HUES6 (cell line): ENCODE measurements at regions not wholly inside any gene's neighbourhood (a gene's known extent, or its start where the extent isn't known, plus 50 kb on each side); places are given as distances from the start of the nearest gene placed in this dataset.

ENCODE experiments used
- H3K27ac ChIP-seq: 2 replicates; pipeline ENCODE4 v1.7.0; 2013; ENCODE audit warnings: low read depth, mild to moderate bottlenecking, low read length, inconsistent platforms
- H3K27me3 ChIP-seq: 2 replicates; pipeline ENCODE4 v1.6.1; 2013; ENCODE audit warnings: low read length; ENCODE audit not compliant: control insufficient read depth, insufficient read depth
- H3K36me3 ChIP-seq: 2 replicates; pipeline ENCODE4 v1.6.1; 2013; ENCODE audit warnings: low read length; ENCODE audit not compliant: control insufficient read depth, insufficient read depth
- H3K4me1 ChIP-seq: 2 replicates; pipeline ENCODE4 v1.6.1; 2013; ENCODE audit warnings: low read length; ENCODE audit not compliant: control insufficient read depth, insufficient read depth
- H3K4me3 ChIP-seq: 2 replicates; pipeline ENCODE4 v1.5.1; 2013; ENCODE audit warnings: low read depth, low read length
- H3K9ac ChIP-seq: one replicate; pipeline ENCODE4 v1.6.1; 2013; ENCODE audit warnings: mild to moderate bottlenecking, low read length
- H3K9me3 ChIP-seq: 2 replicates; pipeline ENCODE4 v1.6.1; 2013; ENCODE audit warnings: low read depth, low read length; ENCODE audit not compliant: control insufficient read depth, insufficient read depth

DNA sequence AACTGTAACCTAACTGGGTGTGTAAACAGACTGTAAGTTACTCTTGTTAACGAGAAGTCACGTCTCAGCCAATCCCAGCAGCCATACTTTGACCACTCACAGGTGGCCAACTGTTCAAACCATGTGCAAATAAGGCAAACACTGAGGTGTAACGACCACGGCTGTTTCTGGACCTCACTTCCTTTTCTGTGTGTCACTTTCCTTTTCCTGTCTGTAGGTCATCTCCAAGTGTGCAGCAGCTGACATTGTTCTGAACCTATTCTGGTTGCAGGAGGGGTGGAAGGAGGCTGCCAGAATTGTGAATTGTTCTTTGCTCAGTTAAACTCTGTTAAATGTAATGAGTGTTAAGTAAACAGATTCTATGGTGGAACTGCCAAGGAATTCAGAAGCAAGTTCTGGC lies 627.4 kb downstream of the KCNJ2 start:
- H3K27ac ChIP-seq = no peak overlapping the region
- H3K27me3 ChIP-seq = no peaks in the 10 kb centered on the region
- H3K36me3 ChIP-seq = no peaks in the 10 kb centered on the region

DNA sequence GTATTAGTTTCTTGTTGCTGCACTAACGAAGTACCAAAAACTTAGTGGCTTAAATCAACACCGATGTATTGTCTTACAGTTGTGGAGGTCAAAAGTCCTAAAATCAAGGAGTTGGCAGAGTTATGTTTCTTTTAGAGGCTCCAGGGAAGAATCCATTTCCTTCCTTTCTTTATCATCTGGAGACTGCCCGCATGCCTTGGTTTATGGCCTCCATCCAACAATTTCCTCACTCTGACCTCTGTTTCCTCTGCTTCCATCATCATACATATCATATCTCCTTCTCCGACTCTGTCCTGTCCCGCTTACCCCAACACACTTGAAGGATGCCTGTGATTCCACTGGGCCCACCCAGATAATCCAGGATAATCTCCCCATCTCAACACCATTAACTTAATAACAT lies 627.8 kb downstream of the KCNJ2 start:
- Histone ChIP-seq H3K4me1 (peaks cover 5% of the 10 kb centered on the region; the same call in 1 of the 2 replicates), H3K9ac (no peak overlapping the region), H3K4me3 (no peak overlapping the region), H3K27ac (no peak overlapping the region), H3K36me3 (no peaks in the 10 kb centered on the region), H3K27me3 (no peaks in the 10 kb centered on the region), H3K9me3 (no peaks in the 10 kb centered on the region)

More for the DNA sequence above, 627.4 kb downstream of the KCNJ2 start:
- Histone ChIP-seq H3K4me1 (peaks cover 7% of the 10 kb centered on the region), H3K9ac (no peak overlapping the region), H3K4me3 (no peak overlapping the region), H3K9me3 (no peaks in the 10 kb centered on the region)

DNA sequence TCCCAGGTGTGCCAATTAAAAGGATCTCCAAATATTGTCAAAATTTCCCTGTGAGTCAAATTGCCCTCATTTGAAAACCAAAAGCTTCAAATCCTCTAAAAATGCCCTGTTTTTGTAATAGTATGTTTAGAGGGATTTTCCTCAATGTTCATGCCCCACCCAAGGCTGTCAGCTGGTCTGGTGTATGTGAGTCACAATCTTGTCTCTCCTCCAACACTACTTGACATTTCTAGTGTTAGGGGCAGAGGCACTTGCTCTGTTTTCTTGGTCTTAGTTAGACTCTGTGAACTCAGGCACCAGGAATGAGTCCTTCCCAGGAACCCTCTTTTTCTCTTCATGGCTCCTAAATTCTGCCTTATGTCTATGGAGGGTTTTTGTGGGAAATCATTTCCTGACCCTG lies 634.8 kb downstream of the KCNJ2 start:
- Histone ChIP-seq H3K4me1 (no peaks in the 10 kb centered on the region), H3K9me3 (no peaks in the 10 kb centered on the region), H3K27me3 (no peaks in the 10 kb centered on the region), H3K4me3 (no peak overlapping the region), H3K36me3 (no peaks in the 10 kb centered on the region), H3K9ac (no peak overlapping the region), H3K27ac (no peak overlapping the region)

DNA sequence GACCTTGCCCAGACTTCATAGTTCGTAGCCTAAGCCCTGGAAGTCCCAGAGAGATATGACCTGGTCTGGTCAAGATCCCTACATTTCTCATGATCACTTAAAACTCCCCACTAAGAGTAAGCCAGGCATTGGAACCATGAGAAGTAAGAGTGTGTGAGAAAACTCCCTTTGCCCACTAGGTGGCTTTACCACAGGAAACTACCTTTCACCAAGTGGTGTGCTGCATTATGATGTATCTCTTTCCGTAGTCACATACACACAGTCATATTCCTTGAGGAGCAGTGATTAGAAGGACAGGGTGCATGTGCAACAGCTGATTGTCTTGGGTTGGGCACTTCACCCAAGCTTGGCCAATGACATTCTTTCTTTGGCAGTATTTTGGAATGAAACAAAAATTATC lies 639.3 kb downstream of the KCNJ2 start:
- Histone ChIP-seq H3K4me3 (no peak overlapping the region), H3K27ac (no peak overlapping the region), H3K36me3 (no peaks in the 10 kb centered on the region), H3K4me1 (no peaks in the 10 kb centered on the region), H3K9ac (no peak overlapping the region), H3K9me3 (no peaks in the 10 kb centered on the region), H3K27me3 (no peaks in the 10 kb centered on the region)

DNA sequence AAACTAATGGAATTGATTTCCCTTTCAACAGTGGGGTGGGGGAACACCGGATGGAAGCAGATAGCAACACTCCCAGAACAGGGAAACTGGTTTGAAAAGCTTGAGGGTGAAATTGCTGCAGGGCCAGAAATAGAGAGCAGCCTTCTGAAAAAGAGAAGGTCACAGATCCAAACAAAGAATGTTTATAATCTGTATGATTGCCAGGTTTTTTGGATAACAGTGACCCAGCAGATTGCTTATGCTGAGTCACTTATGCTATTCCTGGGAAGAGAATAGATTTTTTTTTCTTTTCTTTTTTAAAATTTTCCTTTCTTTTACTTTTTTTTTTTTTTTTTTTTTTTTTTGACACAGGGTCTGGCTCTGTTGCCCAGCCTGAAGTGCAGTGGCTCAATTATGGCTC lies 641.3 kb downstream of the KCNJ2 start:
- H3K9ac ChIP-seq = no peak overlapping the region
- H3K9me3 ChIP-seq = no peaks in the 10 kb centered on the region
- no peak overlapping the region for H3K27ac ChIP-seq
- H3K4me1 ChIP-seq = no peaks in the 10 kb centered on the region
- no peaks in the 10 kb centered on the region for H3K27me3 ChIP-seq
- H3K4me3 ChIP-seq = no peak overlapping the region
- H3K36me3 ChIP-seq = no peaks in the 10 kb centered on the region

DNA sequence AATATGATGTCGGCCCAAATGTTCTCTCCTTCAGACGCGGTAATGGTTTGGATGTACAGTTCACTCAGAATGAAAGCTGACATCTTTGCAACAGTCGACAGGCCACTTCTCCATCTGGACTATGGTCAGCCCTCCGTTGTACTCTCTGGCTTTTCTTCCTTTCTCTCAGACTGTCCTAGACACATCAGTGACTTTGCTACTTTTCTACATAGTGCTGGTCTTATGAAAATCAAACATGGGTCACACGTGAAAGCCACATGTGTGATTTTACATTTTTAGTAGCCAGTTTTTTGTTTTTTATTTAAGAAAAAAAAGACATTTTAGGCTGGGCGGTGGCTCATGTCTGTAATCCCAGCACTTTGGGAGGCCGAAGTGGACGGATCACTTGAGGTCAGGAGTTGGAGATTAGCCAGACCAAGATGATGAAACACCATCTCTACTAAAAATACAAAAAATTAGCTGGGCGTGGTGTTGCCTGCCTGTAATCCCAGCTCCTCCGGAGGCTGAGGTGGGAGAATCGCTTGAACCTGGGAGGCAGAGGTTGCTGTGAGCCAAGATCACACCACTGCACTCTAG lies 644.1 kb downstream of the KCNJ2 start:
- H3K27ac ChIP-seq = no peak overlapping the region
- no peaks in the 10 kb centered on the region for H3K4me1 ChIP-seq
- no peak overlapping the region for H3K4me3 ChIP-seq
- no peaks in the 10 kb centered on the region for H3K36me3 ChIP-seq
- H3K27me3 ChIP-seq = no peaks in the 10 kb centered on the region
- peaks cover 4% of the 10 kb centered on the region; the same call in 1 of the 2 replicates for H3K9me3 ChIP-seq
- H3K9ac ChIP-seq = no peak overlapping the region

DNA sequence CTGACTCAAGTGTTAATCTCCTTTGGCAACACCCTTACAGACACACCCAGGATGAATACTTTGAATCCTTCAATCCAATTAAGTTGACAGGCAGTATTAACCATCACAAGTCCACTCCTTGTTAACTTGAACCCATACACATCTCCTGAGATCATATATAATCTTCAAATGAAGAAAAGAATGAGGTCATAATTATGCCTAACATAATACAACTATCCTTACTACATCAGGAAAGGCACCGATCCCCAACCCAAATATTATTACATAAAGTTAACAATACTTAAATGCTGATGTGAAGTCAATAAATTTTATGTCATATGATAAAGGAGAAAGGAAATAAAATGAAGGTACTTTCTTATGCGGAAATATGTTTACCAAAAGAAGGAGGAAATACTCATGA lies 649.9 kb downstream of the KCNJ2 start:
- H3K27me3 ChIP-seq = no peaks in the 10 kb centered on the region
- no peak overlapping the region for H3K4me3 ChIP-seq
- no peaks in the 10 kb centered on the region for H3K36me3 ChIP-seq
- H3K4me1 ChIP-seq = no peaks in the 10 kb centered on the region
- peaks cover 4% of the 10 kb centered on the region; the same call in 1 of the 2 replicates for H3K9me3 ChIP-seq
- no peak overlapping the region for H3K9ac ChIP-seq
- no peak overlapping the region for H3K27ac ChIP-seq

DNA sequence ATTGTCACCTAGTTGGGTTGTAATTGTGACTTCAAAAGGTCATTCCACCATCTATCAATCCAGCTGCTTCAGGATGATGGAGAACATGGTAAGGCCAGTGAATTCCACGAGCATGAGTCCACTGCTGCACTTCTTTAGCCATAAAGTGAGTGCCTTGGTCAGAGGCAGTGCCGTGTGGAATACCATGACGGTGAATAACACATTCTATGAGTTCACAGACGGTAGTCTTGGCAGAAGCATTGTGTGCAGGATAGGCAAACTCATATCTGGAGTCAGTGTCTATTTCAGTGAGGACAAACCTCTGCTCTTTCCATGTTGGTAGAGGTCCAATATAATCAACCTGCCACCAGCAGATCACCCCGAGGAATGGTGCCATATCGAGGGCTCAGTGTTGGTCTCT lies 650.9 kb downstream of the KCNJ2 start:
- Histone ChIP-seq H3K27me3 (no peaks in the 10 kb centered on the region), H3K36me3 (no peaks in the 10 kb centered on the region), H3K4me3 (no peak overlapping the region), H3K9ac (no peak overlapping the region), H3K9me3 (peaks cover 4% of the 10 kb centered on the region; the same call in 1 of the 2 replicates), H3K4me1 (no peaks in the 10 kb centered on the region), H3K27ac (no peak overlapping the region)

DNA sequence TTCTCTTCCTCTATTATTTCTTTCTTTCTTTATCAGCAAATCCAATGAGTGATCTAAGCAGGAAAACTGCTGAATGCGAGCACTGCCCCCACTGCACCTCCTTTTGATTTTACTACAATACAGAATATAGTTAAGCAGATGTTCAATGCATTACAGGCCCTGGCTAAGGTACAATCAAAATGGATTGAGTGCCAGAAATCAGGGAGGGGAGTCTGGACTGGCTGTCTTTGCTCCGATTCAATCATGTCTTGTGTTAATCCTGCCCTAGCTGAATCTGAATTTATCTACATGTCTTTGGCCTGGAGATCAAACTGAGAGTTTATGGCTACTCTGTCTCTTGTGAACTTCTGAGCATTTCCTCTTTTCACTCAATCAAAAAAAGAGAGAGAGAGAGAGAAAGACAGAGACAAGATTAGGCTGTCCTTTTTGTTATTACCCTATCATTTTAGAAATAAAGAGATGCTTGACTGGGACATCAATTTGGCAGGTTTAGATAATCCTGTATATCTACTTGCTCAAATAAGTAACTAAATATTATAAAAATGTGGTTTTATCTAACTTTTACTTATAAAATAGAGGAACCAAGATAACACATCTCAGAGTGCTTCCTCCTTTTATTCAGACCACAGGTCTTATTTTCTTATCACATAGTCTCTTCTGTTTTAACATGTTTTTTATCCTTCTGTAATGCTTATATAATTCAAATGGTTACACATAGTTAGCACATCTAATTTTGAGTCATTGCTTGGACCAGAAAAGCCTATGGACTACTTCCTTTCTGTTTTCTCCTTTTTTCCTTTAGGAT lies 656.2 kb downstream of the KCNJ2 start:
- no peaks in the 10 kb centered on the region for H3K36me3 ChIP-seq
- no peak overlapping the region for H3K27ac ChIP-seq
- no peaks in the 10 kb centered on the region for H3K4me1 ChIP-seq
- no peak overlapping the region for H3K4me3 ChIP-seq
- H3K9ac ChIP-seq = no peak overlapping the region
- no peaks in the 10 kb centered on the region for H3K27me3 ChIP-seq
- H3K9me3 ChIP-seq = no peaks in the 10 kb centered on the region

DNA sequence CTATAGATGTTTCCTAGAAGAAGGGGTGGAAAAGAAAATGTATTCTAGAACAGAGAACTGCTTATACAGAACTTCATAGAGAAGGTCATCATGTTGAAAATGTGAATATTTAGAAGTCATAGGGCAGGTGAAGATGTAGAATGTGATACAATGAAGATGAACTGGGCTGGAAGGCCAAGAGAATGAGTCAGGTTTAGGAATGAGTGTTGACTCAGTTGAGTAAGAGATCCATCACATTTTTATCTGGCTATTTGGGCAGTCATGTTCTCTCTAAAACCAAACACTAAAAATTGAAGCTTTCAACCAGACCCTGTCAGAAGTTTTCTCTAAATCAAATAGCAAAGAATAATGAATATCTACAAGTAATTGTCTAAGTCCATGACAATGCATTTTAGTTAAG lies 660.5 kb downstream of the KCNJ2 start:
- H3K27me3 ChIP-seq = no peaks in the 10 kb centered on the region

DNA sequence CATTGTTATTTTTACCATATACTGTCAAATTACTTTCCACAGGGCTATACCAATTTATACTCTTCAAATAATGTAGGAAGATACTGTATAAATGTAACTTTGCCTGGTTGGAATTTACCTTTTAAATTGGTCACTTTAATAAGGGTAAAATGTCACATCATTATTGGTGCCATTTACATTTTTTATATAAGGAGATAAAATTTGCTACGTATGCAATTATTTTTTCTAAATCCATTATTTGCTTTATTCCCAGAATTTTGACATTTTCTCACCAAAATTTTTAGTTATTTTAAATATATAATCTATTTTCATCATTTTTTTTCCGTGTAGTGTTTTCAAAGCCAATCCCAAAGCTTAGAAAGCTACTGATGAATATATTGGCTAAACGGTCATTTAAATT lies 664.7 kb downstream of the KCNJ2 start:
- no peaks in the 10 kb centered on the region for H3K9me3 ChIP-seq
- no peak overlapping the region for H3K9ac ChIP-seq
- no peaks in the 10 kb centered on the region for H3K27me3 ChIP-seq
- H3K4me3 ChIP-seq = no peak overlapping the region
- H3K4me1 ChIP-seq = no peaks in the 10 kb centered on the region
- H3K27ac ChIP-seq = no peak overlapping the region
- H3K36me3 ChIP-seq = no peaks in the 10 kb centered on the region

More for the DNA sequence above, 660.5 kb downstream of the KCNJ2 start:
- Histone ChIP-seq H3K9me3 (no peaks in the 10 kb centered on the region), H3K36me3 (no peaks in the 10 kb centered on the region), H3K9ac (no peak overlapping the region), H3K27ac (no peak overlapping the region), H3K4me3 (no peak overlapping the region), H3K4me1 (no peaks in the 10 kb centered on the region)
